T47D (cell line): ENCODE measurements at regions not wholly inside any gene's neighbourhood (a gene's known extent, or its start where the extent isn't known, plus 50 kb on each side); places are given as distances from the start of the nearest gene placed in this dataset.

Experiments used
- DNase-seq, 2 experiments: peaks; one replicate each; pipeline versions ENCODE4 v3.0.0 to v3.0.0-alpha.2; 2011 to 2012; ENCODE audit warnings: low read depth in 1 of 2, low spot score in 1 of 2
- JUND ChIP-seq: IDR thresholded peaks from 2 replicates; pipeline ENCODE4 v1.6.1; 2012; ENCODE audit warnings: low read depth
- in situ Hi-C: cut with HindIII; loops from 2 replicates; pipeline ENCODE4 v1.10.0; 2016; ENCODE audit warnings: low sequenced_read_pairs, low pct_unique_long_range_greater_than_20kb

- in situ Hi-C loops = no loop called here
- no peak for TF ChIP-seq JUND
- no peak for DNase-seq
Observed at GRCh38 chr7:16347827-16348192, 73.5 kb downstream of the CRPPA start.

DNA sequence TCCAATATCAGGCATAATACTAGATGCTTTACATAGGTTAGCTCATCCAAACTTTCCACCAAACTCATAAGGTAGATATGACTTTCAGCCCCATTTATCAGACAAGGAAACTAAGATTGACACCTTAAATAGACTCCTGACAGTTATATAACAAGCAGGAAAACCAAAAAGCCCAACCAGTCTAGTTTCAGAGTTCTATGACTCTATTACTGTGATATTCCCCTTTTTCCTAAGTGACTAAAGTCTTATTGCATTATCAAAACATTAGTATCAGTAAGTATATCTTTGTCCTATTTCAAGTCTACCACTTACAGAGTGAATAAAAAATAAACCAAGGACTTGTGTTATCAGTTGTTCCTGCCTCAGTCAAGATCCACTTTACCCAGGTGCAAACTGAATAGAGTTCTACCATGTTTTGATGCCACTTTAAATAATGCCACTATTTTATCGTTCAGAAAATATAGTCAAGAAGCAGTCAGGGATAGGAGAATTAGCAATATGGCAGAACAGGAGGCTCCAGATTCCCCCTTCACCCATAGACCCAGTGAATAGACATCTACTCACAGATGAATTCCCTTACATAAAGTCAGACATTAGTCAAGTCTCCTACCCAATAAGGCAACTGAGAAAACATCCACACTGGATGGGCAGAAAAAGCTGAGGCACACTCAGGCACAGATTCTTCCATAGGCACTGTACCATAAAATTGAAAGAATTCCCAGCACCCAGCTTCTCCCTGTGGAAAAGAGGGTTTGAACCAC is 74.1 kb downstream of the CRPPA start:
- in situ Hi-C loops = no loop called here
- TF ChIP-seq JUND = no peak
- DNase-seq = no peak

DNA sequence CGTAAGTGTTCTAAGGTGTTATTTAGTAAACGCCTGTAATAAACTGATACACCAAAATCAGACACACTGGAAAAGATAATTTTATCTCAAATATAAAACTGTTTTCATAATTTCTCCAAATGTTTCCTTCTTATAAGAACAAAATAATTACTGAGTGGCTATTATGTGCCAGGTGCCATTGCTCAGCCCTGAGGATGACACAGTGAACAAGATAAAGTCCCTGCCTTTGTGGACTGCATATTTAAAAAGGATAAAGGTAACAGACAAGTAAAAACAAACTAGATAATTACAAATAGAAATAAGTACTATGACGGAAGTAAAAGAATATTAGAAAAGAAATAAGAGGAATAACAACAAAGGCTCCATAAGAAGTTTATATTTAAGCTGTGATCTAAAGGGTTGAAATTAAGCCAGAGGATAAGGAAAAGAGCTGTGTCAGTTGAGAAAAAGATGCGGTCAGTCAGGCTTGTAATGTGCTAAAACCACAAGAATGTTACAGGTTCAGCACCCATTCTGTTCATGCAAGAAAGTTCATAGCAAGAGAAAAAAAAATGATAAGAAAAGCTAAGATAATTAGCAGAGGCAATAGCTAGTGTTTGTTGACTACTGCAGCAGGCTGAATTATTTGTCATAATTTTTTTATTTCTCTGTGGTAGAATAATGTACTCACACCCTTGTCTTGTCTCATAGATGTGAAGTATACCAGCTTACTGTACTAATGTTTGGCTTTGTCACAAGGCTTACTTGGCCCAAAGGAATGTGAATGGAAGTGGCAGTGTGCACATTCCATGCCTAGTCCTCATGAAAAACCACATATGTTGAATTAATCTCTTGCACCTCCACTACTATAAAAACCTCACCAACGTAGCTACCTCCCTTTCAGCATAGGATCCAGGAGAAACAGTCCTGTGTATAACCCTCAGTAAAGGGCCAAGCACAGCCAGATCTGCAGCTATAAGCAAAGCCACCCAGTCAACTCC is 75.1 kb downstream of the CRPPA start:
- no peak for TF ChIP-seq JUND
- in situ Hi-C loops = no loop called here
- DNase-seq = peak in 1 of 2 experiments; percentile 83

DNA sequence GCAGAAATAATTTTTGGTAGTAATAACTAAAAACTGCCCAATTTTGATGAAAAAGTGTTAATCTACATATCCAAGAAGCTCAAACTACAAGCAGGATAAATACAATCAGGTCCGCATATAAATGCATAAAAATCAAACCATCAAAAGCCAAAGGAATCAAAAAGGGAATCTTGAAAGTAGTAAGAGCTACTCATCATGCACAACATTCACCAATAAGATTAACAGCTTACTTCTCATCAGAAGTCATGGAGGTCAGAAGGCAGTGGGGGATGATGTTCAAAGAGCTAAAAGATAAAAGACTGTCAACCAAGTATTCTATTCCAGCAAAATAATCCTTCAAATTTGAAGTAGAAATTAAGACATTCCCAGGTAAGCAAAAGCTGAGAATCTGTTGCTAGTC is 76.4 kb downstream of the CRPPA start:
- in situ Hi-C loops = no loop called here
- no peak for TF ChIP-seq JUND
- no peak for DNase-seq

GRCh38 chr7:16343612-16344011 is 77.7 kb downstream of the CRPPA start:
- in situ Hi-C loops = no loop called here
- no peak for TF ChIP-seq JUND
- no peak for DNase-seq

- DNase-seq = no peak
- TF ChIP-seq JUND = no peak
- in situ Hi-C loops = no loop called here
Observed at GRCh38 chr7:16338065-16338464, 83.3 kb downstream of the CRPPA start.

DNA sequence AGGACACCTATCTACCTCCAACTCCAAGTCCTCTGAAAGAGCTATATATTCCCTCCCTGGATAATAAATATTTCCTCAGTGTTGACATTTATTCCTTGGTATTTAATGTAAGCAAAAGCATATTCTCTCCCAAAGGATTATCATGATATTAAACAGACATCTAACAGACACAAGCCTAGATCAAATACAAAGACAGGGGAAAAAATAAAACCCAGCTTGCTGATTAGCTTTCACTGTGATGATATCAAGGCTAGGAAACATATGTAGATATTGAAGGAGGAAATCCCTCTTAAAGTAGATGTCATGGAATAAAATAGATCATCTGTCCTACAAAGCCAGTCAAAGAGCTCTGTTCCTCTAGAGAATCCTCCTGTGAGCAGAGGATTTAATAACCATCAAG is 95.2 kb downstream of the CRPPA start:
- no peak for DNase-seq
- TF ChIP-seq JUND = no peak
- in situ Hi-C loops = no loop called here

DNA sequence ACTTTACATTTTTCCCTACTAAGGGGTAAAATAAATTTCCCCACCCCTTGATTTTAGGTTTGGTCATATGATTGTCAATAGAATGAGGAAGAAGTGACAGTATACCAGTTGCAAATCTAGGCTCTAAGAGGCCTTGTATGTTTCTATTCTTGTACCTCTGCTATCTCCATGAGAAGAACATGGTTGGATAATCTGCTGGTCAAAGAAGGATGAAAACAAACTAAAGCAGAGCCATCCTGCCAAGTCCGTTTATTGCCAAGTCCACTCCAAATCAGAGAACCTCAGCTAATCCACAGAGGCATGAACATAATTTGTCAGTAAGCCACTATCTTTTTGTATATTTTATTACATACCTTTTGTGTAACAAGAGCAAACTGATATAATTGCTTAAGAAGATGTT is 98.0 kb downstream of the CRPPA start:
- in situ Hi-C loops = no loop called here
- no peak for DNase-seq
- TF ChIP-seq JUND = no peak

GRCh38 chr7:16320099-16320660 is 101.2 kb downstream of the CRPPA start:
- no peak for TF ChIP-seq JUND
- in situ Hi-C loops = no loop called here
- DNase-seq = no peak

GRCh38 chr7:16318989-16319915 is 102.1 kb downstream of the CRPPA start:
- no peak for DNase-seq
- no peak for TF ChIP-seq JUND

GRCh38 chr7:16318463-16318862 is 102.9 kb downstream of the CRPPA start:
- DNase-seq = no peak
- no peak for TF ChIP-seq JUND
- in situ Hi-C loops = no loop called here

More at GRCh38 chr7:16318989-16319915, 102.1 kb downstream of the CRPPA start:
- in situ Hi-C loops = no loop called here

GRCh38 chr7:16317406-16317805 is 103.9 kb downstream of the CRPPA start:
- in situ Hi-C loops = no loop called here
- TF ChIP-seq JUND = no peak
- DNase-seq = no peak
